HG02610 (cell line): ENCODE measurements at regions not wholly inside any gene's neighbourhood (a gene's known extent, or its start where the extent isn't known, plus 50 kb on each side); places are given as distances from the start of the nearest gene placed in this dataset.
"Not testable (repeated sequence)": the region's sequence is repeated elsewhere in the genome, so short reads cannot be mapped to it uniquely, and the experiment has no call there.

Experiments used
- ATAC-seq: cut with Tn5 transposase; IDR thresholded peaks from one replicate; pipeline ENCODE4 v1.9.1; 2021; ENCODE audit warnings: mild to moderate bottlenecking, moderate library complexity; ENCODE audit not compliant: unreplicated experiment

DNA sequence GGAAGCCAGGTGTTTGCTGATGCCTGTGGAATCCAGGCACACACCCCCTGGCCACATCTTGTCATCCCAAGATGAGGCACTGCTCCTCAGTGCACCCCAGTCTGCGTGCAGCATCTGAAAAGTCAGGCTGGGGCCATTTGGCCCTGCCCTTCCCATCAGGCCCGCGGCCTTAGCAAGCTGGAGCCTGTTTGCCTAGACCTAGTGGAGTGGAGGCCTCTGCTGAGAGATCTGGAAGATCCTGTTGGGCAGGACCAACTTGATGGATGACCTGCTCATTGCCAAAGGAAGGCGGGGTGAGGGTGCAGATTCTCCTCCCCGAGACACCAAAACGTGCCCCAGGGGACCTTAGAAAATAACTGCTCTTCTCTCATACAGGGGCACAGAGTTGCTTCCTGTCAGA is 220.2 kb downstream of the SHQ1 start:
- no peak for ATAC-seq

DNA sequence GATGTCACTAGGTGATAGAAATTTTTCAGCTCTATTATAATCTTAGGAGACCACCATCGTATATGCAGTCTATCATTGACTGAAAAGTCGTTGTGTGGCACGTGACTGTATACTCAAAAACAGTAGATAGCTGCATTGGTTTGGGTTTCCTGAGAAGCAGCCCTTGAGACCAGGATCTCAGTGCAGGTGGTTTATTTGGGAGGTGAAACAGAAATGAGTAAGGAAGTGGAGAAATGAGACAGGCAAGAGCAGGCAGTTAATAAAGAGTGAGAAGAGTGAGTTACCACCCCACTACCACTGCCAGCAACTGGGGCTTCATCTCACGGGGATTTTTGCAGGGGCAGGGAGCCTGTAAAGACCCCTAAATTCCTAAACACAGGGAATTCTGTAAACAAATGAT is 221.0 kb downstream of the SHQ1 start:
- ATAC-seq = no peak

DNA sequence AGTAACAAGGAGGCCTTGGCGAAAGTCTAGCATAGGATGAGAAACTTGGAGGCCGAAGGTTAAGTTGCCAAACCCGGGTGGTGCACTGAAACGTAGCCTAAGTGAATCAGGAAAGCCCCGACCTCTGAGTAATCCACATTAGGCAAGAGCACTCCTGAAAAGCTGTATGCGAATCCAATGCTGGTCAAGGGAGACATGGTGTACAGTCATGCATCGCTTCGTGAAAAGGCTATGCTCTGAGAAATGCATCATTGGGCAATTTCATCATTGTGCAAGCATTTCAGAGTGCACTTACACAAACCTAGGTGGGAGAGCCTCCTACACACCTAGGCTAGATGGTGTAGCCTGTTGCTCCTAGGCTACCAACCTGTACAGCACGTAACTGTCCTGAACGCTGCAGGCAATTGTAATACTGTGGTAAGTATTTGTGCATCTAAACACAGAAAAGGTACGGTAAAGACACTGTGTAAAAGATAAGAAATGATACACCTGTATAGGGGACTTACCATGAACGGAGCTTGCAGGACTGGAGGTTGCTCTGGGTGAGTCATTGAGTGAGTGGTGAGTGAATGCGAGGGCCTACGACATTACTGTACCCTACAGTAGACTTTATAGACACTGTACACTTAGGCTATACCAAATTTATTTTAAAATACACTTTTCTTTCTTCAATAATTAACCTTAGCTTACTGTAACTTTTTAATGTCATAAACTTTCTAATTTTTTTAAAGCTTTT is 222.5 kb downstream of the SHQ1 start:
- ATAC-seq = no peak

DNA sequence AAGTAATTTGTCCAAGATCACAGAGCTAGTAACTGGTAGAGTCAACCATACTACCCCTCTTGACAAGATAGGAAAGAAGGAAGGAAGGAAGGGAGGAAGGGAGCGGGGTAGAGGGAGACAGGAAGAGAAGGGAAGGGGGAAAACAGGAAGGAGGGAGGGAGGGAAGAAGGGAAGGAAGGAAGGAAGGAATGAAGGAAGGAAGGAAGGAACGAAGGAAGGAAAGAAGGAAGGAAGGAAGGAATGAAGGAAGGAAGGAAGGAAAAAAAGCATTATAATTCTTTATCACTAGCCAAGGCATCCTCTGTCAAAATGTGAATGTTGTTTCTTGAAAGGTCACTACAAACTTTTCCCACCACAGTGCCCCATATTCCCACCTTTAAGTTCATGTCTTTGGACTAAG is 223.6 kb downstream of the SHQ1 start:
- ATAC-seq = no peak

DNA sequence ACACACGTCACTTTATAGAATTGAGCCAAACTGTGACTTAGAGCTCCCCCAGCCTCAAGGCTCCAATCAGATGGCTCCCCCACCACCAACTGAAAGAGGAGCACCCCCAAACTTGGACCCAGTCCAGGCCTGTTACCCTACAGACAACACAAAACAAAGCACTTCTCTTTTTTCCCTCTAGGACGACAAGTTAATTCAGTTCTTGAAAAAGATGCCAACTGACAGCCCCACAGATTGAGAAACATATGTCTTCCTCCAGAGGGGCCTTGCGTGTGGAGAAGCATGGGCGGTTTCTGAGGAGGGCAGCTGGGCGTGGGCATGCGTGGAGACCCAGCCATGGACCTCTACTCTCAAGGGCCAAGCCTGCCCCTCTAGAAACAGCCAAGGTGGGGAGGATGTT is 229.5 kb downstream of the SHQ1 start:
- ATAC-seq = no peak

DNA sequence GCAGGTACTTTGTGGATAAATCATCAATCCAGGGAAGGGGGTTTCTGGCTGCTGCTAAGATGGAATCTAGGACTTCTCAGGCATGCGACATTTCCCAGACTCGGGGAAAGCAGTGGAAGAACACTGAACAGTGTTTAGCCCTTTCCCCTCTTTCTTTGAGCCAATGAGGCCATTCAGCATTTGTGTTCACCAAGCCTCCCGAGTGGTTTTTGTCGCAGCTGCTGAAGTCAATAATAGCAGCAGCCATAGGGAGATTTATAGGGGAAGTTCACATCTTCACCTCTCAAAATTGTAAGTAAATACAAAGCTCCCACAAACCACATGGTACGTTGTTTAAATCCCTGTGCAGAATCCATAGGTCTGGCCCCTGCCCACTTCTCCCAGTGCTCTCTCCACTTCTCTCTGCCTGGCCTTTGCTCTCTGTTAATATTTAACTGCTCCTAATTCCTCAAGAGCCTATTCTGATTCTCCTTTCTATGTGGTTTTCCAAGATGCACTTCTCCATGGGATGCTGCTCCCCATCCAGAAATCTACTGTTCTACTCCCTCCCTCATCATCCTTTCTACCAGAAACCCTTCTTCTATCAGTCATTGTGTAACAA is 230.7 kb downstream of the SHQ1 start:
- no peak for ATAC-seq

DNA sequence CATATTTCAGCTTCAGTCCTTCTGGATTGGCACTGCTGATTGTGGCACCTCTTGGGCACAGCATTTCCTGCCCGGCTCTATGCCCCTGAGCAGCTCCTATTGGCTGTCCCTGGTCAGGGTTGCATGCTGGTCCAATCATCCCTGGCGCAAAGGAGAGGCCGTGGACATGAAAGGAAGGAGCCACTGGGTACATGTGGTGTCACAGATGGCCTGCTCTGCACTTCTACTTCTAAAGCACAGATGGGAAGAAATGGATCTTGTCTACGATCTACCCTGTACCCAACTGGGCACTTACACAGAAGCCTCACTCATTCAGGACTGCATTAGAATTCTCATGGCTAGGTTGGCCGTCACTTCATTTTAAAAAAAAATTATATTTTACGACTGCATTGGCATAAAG is 232.5 kb downstream of the SHQ1 start:
- no peak for ATAC-seq

DNA sequence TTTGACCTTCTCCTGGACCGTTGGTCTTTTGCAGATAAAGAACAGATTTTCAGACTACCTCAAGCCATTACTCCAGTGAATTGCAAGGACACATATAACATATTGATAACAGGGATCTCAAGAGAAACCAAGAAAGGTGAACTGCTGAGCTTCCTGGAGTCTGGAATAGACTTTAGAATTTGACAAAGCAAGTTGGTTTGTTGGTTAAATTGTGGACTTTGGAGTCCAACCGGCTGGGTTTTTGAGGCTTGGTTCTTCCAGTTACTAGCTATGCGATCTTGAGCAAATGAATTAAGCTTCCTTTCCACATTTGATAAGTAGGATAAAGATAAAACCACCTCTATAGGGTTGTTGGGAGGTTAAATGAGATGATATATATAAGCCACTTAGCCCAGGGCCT is 233.1 kb downstream of the SHQ1 start:
- no peak for ATAC-seq

DNA sequence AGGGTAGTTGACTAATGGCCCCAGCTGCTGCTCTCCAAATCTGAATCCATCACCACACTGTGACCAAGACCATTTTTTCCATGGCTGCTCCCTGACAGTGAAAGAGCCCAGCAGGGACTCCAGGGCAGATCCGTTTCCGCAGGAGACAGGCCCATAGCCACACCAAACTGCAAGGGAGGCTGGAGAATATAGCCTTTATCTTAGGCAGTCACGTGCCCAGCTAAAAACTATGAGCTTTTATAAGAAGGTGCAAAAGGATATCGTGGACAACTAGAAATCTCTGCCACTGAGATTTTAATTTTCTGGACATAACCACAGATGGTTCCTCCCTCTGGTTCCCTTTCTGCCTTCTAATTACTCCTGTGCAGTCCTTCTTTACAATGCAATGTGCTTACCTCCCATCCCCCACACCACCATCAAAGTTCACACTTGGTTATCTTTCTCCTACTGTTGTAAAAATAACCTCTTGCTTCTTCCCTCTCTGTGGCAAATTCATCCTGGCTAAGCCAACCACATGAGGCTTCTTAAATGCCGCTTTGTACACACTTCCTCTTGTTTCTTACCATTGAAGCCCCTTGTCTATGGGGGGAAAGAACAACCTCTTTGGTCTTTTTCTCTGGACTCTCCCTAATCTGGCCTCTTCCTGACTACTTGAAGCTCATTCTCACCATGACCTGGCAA is 233.7 kb downstream of the SHQ1 start:
- no peak for ATAC-seq

DNA sequence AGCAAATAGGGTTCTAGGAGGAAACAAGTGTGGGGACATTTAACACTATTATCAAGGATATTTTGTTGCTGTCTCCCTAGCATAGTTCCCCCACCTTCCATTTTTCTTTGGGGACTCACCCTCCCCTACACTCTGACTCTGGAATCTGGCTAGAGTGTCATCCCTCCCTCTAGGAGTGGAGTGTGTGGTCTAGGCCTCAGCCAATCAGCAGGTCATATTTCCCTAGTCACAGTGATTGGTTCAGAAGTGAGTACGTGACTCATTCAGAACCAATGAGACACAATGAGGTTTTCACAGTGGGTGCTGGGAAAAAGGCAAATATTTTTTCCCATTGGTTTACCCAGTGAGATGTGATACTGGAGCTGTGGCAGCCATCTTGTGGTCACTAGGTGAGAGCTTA is 234.4 kb downstream of the SHQ1 start:
- ATAC-seq = no peak

DNA sequence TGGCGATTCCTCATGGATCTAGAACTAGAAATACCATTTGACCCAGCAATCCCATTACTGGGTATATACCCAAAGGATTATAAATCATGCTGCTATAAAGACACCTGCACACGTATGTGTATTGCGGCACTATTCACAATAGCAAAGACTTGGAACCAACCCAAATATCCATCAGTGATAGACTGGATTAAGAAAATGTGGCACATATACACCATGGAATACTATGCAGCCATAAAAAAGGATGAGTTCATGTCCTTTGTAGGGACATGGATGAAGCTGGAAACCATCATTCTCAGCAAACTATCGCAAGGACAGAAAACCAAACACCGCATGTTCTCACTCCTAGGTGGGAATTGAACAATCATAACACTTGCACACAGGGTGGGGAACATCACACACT is 239.1 kb downstream of the SHQ1 start:
- not testable (repeated sequence) for ATAC-seq

DNA sequence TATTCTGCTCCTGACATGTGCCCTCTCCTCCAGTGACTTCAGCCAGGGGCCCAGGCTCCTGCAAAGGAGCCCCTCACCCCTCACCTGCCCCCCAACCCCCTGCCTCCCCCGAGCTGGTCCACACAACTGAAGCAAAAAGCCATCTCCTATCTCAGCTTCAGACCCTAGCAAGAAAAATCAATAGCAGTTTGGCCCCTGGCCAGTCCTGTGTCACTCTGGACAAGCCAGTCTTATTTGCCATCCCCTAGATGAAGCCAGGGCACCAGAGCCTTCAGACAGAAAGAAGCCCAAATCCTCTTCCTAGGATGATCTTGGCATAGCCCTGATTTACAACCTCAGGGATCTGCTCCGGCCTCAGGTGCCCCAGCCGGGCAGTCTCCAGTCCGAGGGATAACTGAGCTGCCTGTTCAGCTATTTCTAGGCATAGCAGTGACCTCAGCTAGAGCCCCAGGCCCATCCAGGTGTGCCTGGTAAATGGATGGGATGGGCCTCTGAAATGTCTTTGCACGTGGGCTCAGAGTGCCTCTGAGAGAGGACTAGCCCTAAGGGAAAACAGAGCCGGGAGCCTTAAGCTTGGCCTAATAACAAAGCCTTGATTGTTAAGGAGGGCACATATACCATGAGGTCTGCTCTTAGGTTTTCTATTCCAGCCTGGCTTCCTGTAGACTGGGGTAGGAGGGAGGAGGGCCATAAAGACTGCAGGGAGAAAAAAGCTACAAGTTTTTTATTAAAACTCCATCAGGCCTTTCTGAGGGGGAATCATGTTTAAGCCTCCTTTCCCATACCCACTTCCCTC is 242.0 kb downstream of the SHQ1 start:
- ATAC-seq = no peak

DNA sequence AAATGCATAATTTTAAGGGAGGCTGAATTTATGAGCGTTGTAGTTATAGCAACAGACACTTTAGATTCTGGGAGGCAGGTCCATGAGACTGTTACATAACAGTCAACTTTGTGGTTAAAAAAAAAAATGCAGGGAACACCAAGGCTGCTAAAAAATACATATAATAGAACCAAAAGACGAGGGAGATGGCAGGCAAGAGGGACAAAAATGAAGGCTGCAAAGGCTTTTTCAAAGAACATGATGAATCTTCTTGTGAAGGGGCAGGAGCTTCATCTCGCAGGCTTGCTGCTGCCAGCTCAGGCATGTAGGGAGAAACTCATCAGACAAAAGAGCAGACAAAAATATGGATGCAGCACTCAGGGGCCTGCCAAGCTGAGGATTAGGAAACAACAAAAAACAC is 243.9 kb downstream of the SHQ1 start:
- no peak for ATAC-seq

DNA sequence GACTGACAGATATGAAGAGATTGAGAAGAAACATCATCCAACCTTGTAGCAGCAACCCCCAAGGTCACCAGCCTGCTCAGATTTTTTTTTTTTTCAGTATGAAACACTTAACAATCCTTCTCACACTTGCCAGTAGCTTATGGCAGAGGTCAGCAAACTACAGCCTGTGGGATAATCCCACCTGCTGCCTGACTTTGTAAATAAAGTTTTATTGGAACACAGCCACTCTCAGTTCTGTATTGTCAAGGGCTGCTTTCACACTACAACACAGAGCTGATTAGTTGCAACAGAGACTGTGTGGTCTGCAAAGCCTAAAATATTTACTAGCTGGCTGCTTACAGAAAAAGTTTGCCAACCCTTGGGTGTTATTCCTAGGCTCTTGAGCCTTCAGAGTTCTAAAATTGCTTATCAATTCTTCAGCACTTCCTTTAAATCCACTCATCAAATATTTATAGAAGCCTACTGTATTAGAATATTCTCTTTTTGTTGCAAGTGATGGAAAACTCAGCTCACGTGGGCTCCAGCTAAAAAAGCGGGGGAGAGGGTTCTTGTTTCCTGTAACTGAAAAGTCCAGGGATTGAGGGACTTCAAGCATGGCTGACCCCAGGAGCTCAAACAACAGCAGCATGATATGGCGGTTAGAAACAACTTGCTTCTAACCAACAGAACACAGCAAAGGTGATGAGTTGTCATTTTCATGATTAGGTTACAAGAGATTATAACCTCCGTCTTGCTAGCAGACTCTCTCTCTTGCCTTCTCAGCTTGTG is 246.1 kb downstream of the SHQ1 start:
- ATAC-seq = no peak

DNA sequence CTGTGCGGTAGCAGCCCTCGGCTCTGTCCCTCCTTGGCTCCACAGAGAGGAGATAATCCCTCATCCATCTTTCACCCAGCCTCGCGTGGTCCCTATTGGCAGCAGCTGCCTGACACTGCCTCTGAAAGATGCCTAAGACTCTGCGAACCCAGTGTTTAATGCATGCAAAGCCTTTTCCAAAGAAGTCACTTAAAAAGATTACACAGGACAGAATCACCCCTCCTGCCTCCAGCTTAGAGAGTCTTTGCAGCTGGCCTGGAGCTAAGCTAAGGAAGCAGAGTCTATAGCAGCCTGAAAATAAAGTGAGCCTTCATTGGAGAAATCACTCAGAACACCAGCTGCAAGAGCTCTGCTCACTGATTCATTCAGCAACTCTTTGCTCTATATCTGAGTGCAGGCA is 247.2 kb downstream of the SHQ1 start:
- no peak for ATAC-seq

DNA sequence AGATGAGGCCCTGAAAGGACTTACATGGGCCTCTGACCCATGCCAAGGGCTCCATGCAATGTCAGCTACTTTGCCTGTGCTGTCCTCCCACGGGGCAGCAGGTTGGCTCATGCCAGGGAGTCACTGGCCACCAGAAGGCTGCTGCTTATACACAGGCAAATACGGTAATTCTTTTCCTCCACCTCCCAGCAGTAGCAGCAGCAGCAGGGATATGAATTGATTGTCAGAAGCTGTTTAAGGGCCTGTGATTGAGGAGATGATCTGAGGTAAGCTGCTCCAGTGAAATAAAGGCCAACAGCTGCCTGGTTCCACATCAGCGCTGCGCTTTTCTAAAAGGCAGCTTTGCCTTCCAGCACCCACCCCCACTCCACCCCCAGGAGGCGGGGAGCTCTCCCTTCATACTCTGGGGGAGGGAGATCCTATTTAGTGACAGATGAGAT is 250.5 kb downstream of the SHQ1 start:
- ATAC-seq = no peak

DNA sequence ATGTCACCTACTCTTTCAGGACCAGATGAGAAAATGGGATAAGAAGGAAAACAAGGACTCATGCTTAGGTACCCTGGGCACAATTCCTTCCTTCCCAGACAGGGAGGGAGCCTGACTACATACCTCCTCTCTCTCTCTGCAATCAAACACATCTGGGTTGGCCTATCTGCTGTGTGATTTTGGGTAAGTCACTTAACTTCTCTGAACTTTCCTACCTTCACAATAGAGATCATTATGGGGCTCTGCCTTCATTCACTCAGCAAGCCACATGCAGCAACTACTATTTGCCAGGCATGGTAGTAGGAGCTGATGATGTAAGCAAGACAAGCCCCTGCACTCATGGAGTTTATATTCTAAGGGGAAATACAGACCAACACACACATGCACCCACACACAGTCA is 251.2 kb downstream of the SHQ1 start:
- no peak for ATAC-seq

DNA sequence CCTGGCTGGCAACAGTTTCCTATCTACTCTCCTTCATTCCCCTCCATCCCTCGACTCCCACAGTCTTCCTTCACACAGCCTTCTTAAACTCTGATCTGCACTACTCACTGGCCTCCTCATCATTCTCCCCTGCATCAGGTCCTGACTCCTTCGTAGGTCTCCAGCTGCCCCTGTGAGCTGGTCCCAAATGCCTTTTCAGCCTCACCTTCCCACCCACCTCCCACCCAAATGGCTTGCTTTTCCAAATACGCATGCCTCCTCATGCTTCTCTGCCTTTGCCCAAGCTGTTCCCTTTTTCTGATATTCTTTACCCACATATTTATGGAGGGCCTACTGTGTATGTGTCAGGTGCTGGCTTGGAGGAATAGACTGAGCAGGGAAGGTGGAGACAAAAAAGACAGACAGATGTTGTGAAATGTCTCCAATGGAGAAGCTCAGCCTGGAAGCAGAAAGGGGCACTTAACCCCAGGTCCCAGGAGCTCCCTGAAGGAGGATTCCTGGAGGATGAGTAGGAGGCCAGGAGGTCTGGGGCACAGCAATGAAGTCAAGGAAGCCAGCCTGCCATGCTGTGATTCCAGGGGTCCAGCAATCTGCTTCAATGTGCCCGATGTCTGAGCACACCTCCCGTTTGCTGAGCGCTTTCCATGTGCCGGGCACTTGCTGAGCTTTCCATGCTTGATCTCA is 252.2 kb downstream of the SHQ1 start:
- ATAC-seq = no peak

DNA sequence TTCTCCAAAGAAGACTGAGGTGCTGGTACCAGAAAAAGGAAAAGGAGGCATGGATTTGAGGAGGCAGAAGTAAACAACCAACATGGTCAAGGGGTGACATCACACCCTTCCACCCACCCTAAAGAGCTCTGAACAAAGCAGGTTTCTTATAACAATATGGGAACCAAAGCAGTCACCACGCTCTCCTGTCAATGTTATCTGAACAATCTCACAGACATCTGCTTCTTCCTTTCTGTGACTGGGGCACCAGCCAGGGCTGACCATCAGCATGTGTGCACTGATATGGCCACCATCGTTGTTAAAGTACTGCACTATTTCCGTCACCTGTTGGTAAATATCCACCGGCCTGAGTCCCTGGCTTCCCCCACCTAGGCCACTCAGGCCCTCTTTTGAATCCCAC is 252.9 kb downstream of the SHQ1 start:
- no peak for ATAC-seq

DNA sequence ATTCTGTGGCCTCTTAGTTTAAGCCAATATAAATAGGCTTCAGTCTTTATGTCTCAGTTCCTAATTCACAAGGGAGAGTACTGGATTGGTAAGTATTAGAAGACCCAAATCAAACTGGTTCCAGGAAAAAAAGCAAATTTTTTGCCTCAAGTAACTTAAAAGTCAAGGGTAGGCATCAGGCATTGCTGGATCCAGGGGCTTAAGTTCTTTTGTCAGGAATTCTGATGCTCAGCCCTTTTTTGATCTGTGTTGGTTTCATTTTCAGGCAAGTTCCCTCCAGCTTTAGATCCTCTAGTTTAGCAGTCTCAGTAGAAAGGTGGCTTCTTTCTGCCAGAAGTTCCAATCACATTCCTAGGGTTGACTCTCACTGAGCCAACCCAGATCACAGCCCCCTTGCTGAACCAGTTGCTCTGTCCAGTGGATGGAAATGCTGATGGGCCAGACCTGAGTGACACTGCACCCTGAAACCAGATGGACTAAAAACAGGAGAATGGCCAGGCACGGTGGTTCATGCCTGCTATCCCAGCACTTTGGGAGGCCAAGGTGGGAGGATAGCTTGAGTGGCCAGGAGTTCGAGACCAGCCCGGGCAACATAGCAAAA is 253.5 kb downstream of the SHQ1 start:
- ATAC-seq = no peak
